ENCODE measurements at regions not wholly inside any gene's neighbourhood (a gene's known extent, or its start where the extent isn't known, plus 50 kb on each side); places are given as distances from the start of the nearest gene placed in this dataset.
A peak's percentile ranks its signal among the peaks of the same experiment; 100 is the strongest.

DNA sequence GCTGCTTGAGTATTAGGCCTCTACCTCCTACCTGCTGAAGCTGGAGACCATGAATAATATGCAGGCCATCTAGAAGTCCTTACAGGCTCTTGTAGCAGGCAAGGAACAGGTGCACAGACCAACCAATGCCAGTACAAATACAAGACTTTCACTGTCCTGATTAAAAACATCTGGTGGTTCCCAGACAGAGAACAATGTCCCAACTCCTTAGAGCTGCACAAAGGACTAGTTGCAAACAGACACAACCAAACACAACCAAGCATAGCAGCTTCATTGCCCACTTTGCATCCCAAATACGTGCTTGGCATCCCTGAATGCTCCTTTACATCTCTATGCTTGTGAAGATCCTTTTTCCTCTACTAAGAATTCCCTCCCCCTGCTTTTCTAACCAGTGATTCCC, 98.1 kb upstream of the CXADR start:
- H3K4me1 ChIP-seq (ENCODE audit: insufficient read depth) = no peaks in the 10 kb centered on the region; the same call in 1 of the 2 replicates
- H4K20me1 ChIP-seq (ENCODE audit: insufficient read depth) = no peaks in the 10 kb centered on the region
- no peaks in the 10 kb centered on the region for H3F3A ChIP-seq (ENCODE audit: insufficient read depth)
- WGBS, 2 experiments (ENCODE audit: low coverage in 1 of 2, low lambda C conversion rate in 2 of 2, missing lambda C conversion rate in 2 of 2) = 18 to 25% methylated on average over 1 of the region's 1 CpG
- H3K27ac ChIP-seq = no peak overlapping the region
- H3K4me3 ChIP-seq = no peak overlapping the region
- H3K4me2 ChIP-seq (ENCODE audit: unreplicated experiment) = no peak overlapping the region
- peaks cover 17% of the 10 kb centered on the region for H3K27me3 ChIP-seq (replicated peaks; ENCODE audit: insufficient read depth)
- DNase-seq = no peak
- in situ Hi-C loops (cut with MboI) = no loop called here
- H3K9me2 ChIP-seq (ENCODE audit: insufficient read depth) = no peaks in the 10 kb centered on the region
- H3K9me3 ChIP-seq (ENCODE audit: low read depth) = no peaks in the 10 kb centered on the region
- H3K9ac ChIP-seq = no peak overlapping the region
- H2AFZ ChIP-seq = no peak overlapping the region
- no peak for TF ChIP-seq EZH2 (IDR thresholded peaks at IDR 0.05; ENCODE audit: insufficient read depth, poor library complexity, severe bottlenecking)
- no peak for TF ChIP-seq EZH2phosphoT487 (IDR thresholded peaks at IDR 0.05; ENCODE audit: insufficient read depth, low read depth)
- no peaks in the 10 kb centered on the region for H3K79me2 ChIP-seq (ENCODE audit: insufficient read depth)
- no peaks in the 10 kb centered on the region for H3K36me3 ChIP-seq (ENCODE audit: low read depth)

DNA sequence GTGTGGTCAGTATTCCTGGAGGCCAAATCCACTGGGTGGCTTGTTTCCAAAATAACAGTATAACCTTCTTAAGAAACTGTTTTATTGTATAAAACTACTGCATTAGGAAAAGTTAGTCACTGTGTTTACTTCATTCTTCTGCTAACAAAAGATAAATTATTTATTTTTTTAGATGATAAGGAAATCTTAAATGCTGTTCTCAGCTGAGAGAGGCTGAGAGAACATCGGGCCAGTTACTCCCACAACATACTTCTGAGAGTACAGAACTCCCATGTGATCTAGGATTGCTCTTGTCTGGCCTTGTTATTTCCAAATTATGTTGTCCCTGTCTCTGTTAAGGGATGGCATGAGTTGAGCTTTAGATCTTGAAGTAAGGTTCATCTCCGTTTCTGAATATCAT, 96.7 kb upstream of the CXADR start:
- H3F3A ChIP-seq (ENCODE audit: insufficient read depth) = no peaks in the 10 kb centered on the region
- H3K4me2 ChIP-seq (ENCODE audit: unreplicated experiment) = no peak overlapping the region
- H3K9me2 ChIP-seq (ENCODE audit: insufficient read depth) = no peaks in the 10 kb centered on the region
- in situ Hi-C loops (cut with MboI) = no loop called here
- no peak overlapping the region for H3K9ac ChIP-seq
- H3K27ac ChIP-seq = no peak overlapping the region
- 64 to 72% methylated on average over 2 of the region's 2 CpGs for WGBS, 2 experiments (ENCODE audit: low coverage in 1 of 2, low lambda C conversion rate in 2 of 2, missing lambda C conversion rate in 2 of 2)
- H2AFZ ChIP-seq = no peak overlapping the region
- no peaks in the 10 kb centered on the region for H4K20me1 ChIP-seq (ENCODE audit: insufficient read depth)
- no peaks in the 10 kb centered on the region; the same call in 1 of the 2 replicates for H3K4me1 ChIP-seq (ENCODE audit: insufficient read depth)
- no peaks in the 10 kb centered on the region for H3K79me2 ChIP-seq (ENCODE audit: insufficient read depth)
- DNase-seq = peak; percentile 4
- peaks cover 17% of the 10 kb centered on the region for H3K27me3 ChIP-seq (replicated peaks; ENCODE audit: insufficient read depth)
- no peak overlapping the region for H3K4me3 ChIP-seq
- H3K36me3 ChIP-seq (ENCODE audit: low read depth) = no peaks in the 10 kb centered on the region
- TF ChIP-seq EZH2 (IDR thresholded peaks at IDR 0.05; ENCODE audit: insufficient read depth, poor library complexity, severe bottlenecking) = no peak
- TF ChIP-seq EZH2phosphoT487 (IDR thresholded peaks at IDR 0.05; ENCODE audit: insufficient read depth, low read depth) = no peak
- no peaks in the 10 kb centered on the region for H3K9me3 ChIP-seq (ENCODE audit: low read depth)

DNA sequence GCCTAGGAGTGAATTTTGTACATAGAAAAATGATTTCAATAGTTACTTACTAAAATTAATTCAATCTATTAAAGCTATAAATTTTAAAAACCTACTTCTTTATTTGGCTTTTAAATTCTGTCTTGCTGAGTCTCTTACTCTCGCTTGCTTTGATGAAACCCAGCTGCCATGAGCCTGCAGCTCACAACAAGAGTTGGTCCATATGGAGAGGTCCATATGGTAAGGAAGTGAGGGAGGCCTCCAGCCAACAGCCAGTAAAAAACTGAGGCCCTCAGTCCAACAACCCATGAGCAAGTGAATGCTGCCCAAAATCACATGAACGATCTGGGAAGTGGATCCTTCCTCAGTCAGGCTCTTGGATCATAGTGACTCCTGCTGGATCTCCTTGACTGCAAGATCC, 89.9 kb upstream of the CXADR start:
- Histone ChIP-seq H4K20me1 (ENCODE audit: insufficient read depth) (no peaks in the 10 kb centered on the region), H3K9me2 (ENCODE audit: insufficient read depth) (no peaks in the 10 kb centered on the region), H3K79me2 (ENCODE audit: insufficient read depth) (no peaks in the 10 kb centered on the region), H2AFZ (no peak overlapping the region), H3K27ac (no peak overlapping the region), H3K9ac (no peak overlapping the region), H3K36me3 (ENCODE audit: low read depth) (no peaks in the 10 kb centered on the region), H3K27me3 (replicated peaks; ENCODE audit: insufficient read depth) (0 out of 2 replicates have a peak, but pooled peaks cover 9% of the 10 kb centered on the region), H3F3A (ENCODE audit: insufficient read depth) (no peaks in the 10 kb centered on the region), H3K9me3 (ENCODE audit: low read depth) (no peaks in the 10 kb centered on the region), H3K4me2 (ENCODE audit: unreplicated experiment) (no peak overlapping the region), H3K4me1 (ENCODE audit: insufficient read depth) (no peaks in the 10 kb centered on the region; the same call in 1 of the 2 replicates), H3K4me3 (no peak overlapping the region)
- DNase-seq = no peak
- WGBS, 2 experiments (ENCODE audit: low coverage in 1 of 2, low lambda C conversion rate in 2 of 2, missing lambda C conversion rate in 2 of 2) = 16 to 24% methylated on average over 2 of the region's 2 CpGs
- in situ Hi-C loops (cut with MboI) = no loop called here
- no peak for TF ChIP-seq EZH2 (IDR thresholded peaks at IDR 0.05; ENCODE audit: insufficient read depth, poor library complexity, severe bottlenecking)
- no peak for TF ChIP-seq EZH2phosphoT487 (IDR thresholded peaks at IDR 0.05; ENCODE audit: insufficient read depth, low read depth)

DNA sequence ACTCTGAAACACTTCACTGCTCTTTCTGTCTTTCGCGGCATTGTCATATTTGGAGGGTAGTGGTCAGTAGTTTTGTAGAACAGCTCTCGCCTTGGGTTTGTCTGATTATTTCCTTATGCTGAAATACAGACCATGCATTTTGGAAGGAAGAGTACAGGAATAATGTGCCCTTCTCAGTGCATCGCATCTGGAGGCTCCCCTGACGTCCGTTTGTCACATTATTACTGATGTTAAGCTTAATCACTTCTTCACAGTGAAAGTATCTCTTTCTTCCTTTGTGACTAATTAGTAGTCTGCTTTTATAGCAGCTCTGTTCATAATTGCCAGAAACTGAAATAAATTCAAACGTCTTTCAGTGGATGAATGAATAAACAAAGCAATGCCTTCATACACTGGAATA, 85.7 kb upstream of the CXADR start:
- no peaks in the 10 kb centered on the region for H3K9me2 ChIP-seq (ENCODE audit: insufficient read depth)
- TF ChIP-seq EZH2phosphoT487 (IDR thresholded peaks at IDR 0.05; ENCODE audit: insufficient read depth, low read depth) (no peak), EZH2 (IDR thresholded peaks at IDR 0.05; ENCODE audit: insufficient read depth, poor library complexity, severe bottlenecking) (no peak)
- H3K4me2 ChIP-seq (ENCODE audit: unreplicated experiment) = no peak overlapping the region
- 0 out of 2 replicates have a peak, but pooled peaks cover 9% of the 10 kb centered on the region for H3K27me3 ChIP-seq (replicated peaks; ENCODE audit: insufficient read depth)
- no peak overlapping the region for H3K9ac ChIP-seq
- DNase-seq = no peak
- no peak overlapping the region for H3K4me3 ChIP-seq
- no peaks in the 10 kb centered on the region for H3F3A ChIP-seq (ENCODE audit: insufficient read depth)
- H2AFZ ChIP-seq = no peak overlapping the region
- no peaks in the 10 kb centered on the region for H3K79me2 ChIP-seq (ENCODE audit: insufficient read depth)
- H3K9me3 ChIP-seq (ENCODE audit: low read depth) = no peaks in the 10 kb centered on the region
- H3K36me3 ChIP-seq (ENCODE audit: low read depth) = no peaks in the 10 kb centered on the region
- H3K4me1 ChIP-seq (ENCODE audit: insufficient read depth) = no peaks in the 10 kb centered on the region
- in situ Hi-C loops (cut with MboI) = no loop called here
- H3K27ac ChIP-seq = no peak overlapping the region
- no peaks in the 10 kb centered on the region for H4K20me1 ChIP-seq (ENCODE audit: insufficient read depth)
- 28 to 33% methylated on average over 7 of the region's 7 CpGs for WGBS, 2 experiments (ENCODE audit: low coverage in 1 of 2, low lambda C conversion rate in 2 of 2, missing lambda C conversion rate in 2 of 2)

Data from GM23248 (cell line).